ENCODE measurements at regions not wholly inside any gene's neighbourhood (a gene's known extent, or its start where the extent isn't known, plus 50 kb on each side); places are given as distances from the start of the nearest gene placed in this dataset.

GRCh38 chr3:117647435-117647834, 937.9 kb downstream of the TUSC7 start:
- TF ChIP-seq CTCF (conservative IDR thresholded peaks at IDR 0.05; ENCODE audit: low read depth in 2 of 2) (no peak), STAT1 (IDR thresholded peaks at IDR 0.05; ENCODE audit: unreplicated experiment) (no peak), CREB1 (CRISPR knock-in tag; IDR thresholded peaks at IDR 0.05; ENCODE audit: low read depth) (no peak), EZH2 (IDR thresholded peaks at IDR 0.05; ENCODE audit: low read depth, unreplicated experiment) (no peak), REST (IDR thresholded peaks at IDR 0.05; ENCODE audit: unreplicated experiment) (no peak), ETS1 (IDR thresholded peaks at IDR 0.05) (no peak), JUNB (IDR thresholded peaks at IDR 0.05; ENCODE audit: unreplicated experiment) (no peak), POLR2AphosphoS5 (IDR thresholded peaks at IDR 0.05; ENCODE audit: low read depth) (no peak), EZH2phosphoT487 (IDR thresholded peaks at IDR 0.05; ENCODE audit: unreplicated experiment) (no peak)

Data from GM23338 (cell line).